H9 (cell line): ENCODE measurements at regions not wholly inside any gene's neighbourhood (a gene's known extent, or its start where the extent isn't known, plus 50 kb on each side); places are given as distances from the start of the nearest gene placed in this dataset.

Experiments used
- DNase-seq: peaks from one replicate; pipeline ENCODE4 v3.0.0-alpha.2; 2017
- H2AFZ ChIP-seq: one replicate; pipeline ENCODE4 v1.6.1; 2013; ENCODE audit warnings: mild to moderate bottlenecking, low read length, control low read depth, moderate library complexity
- H2AK5ac ChIP-seq: 2 replicates; pipeline ENCODE4 v1.6.1; 2013; ENCODE audit warnings: low read length, control low read depth, mixed read lengths; ENCODE audit not compliant: insufficient read length
- H2BK120ac ChIP-seq: one replicate; pipeline ENCODE4 v1.6.1; 2013; ENCODE audit warnings: low read depth, mild to moderate bottlenecking, low read length, control low read depth, inconsistent platforms; ENCODE audit not compliant: poor library complexity, severe bottlenecking
- H2BK12ac ChIP-seq: 2 replicates; pipeline ENCODE4 v1.6.1; 2013; ENCODE audit warnings: low read length, control low read depth, mixed read lengths, low read depth; ENCODE audit not compliant: insufficient read length
- H2BK15ac ChIP-seq: 2 replicates; pipeline ENCODE4 v1.6.1; 2013; ENCODE audit warnings: low read depth, low read length, control low read depth
- H2BK20ac ChIP-seq: one replicate; pipeline ENCODE4 v1.6.1; 2013; ENCODE audit warnings: low read depth, mild to moderate bottlenecking, low read length, control low read depth, inconsistent platforms; ENCODE audit not compliant: poor library complexity, severe bottlenecking
- H2BK5ac ChIP-seq: 2 replicates; pipeline ENCODE4 v1.6.1; 2013; ENCODE audit warnings: low read length, control low read depth, mixed read lengths; ENCODE audit not compliant: insufficient read length
- H3K14ac ChIP-seq: 2 replicates; pipeline ENCODE4 v1.6.1; 2013; ENCODE audit warnings: low read length, control low read depth; ENCODE audit not compliant: insufficient read depth
- H3K18ac ChIP-seq: 2 replicates; pipeline ENCODE4 v1.6.1; 2013; ENCODE audit warnings: low read depth, mild to moderate bottlenecking, mixed read lengths, low read length, control low read depth; ENCODE audit not compliant: insufficient read length
- H3K23ac ChIP-seq: 2 replicates; pipeline ENCODE4 v1.6.1; 2013; ENCODE audit warnings: low read length, control low read depth, mixed read lengths, low read depth; ENCODE audit not compliant: insufficient read length
- H3K23me2 ChIP-seq: 2 replicates; pipeline ENCODE4 v1.6.1; 2013; ENCODE audit warnings: low read depth, mild to moderate bottlenecking, mixed read lengths, low read length, control low read depth; ENCODE audit not compliant: insufficient read length, poor library complexity, severe bottlenecking
- H3K27ac ChIP-seq: 2 replicates; pipeline ENCODE4 v1.5.1; 2013; ENCODE audit warnings: low read length, control low read depth, mixed read lengths, low read depth; ENCODE audit not compliant: insufficient read length
- H3K27me3 ChIP-seq: 2 replicates; pipeline ENCODE4 v1.6.1; 2013; ENCODE audit warnings: low read length, control low read depth, inconsistent platforms; ENCODE audit not compliant: insufficient read depth
- H3K4ac ChIP-seq: 2 replicates; pipeline ENCODE4 v1.6.1; 2013; ENCODE audit warnings: low read depth, mild to moderate bottlenecking, control low read depth, inconsistent platforms, low read length, moderate library complexity
- H3K4me1 ChIP-seq: 2 replicates; pipeline ENCODE4 v1.6.1; 2013; ENCODE audit warnings: low read length, control low read depth, inconsistent platforms; ENCODE audit not compliant: insufficient read depth
- H3K4me2 ChIP-seq: 2 replicates; pipeline ENCODE4 v1.6.1; 2013; ENCODE audit warnings: low read length, control low read depth, mixed read lengths; ENCODE audit not compliant: insufficient read length, insufficient read depth
- H3K56ac ChIP-seq: 2 replicates; pipeline ENCODE4 v1.6.1; 2013; ENCODE audit warnings: low read depth, mild to moderate bottlenecking, mixed read lengths, low read length, control low read depth; ENCODE audit not compliant: insufficient read length
- H3K79me1 ChIP-seq: 2 replicates; pipeline ENCODE4 v1.6.1; 2013; ENCODE audit warnings: low read depth, mild to moderate bottlenecking, moderate library complexity, low read length, control low read depth, inconsistent platforms; ENCODE audit not compliant: insufficient read depth, poor library complexity, severe bottlenecking
- H3K79me2 ChIP-seq: 2 replicates; pipeline ENCODE4 v1.6.1; 2013; ENCODE audit warnings: low read length, control low read depth, inconsistent platforms; ENCODE audit not compliant: insufficient read depth
- H3K9ac ChIP-seq: 2 replicates; pipeline ENCODE4 v1.6.1; 2013; ENCODE audit warnings: low read length, control low read depth, mixed read lengths; ENCODE audit not compliant: insufficient read length; ENCODE audit errors: extremely low read depth
- H3K9me3 ChIP-seq: one replicate; pipeline ENCODE4 v1.6.1; 2013; ENCODE audit warnings: low read depth, low read length, inconsistent platforms; ENCODE audit not compliant: control insufficient read depth
- H3T11ph ChIP-seq: one replicate; pipeline ENCODE4 v1.6.1; 2013; ENCODE audit warnings: mild to moderate bottlenecking, low read length, control low read depth, inconsistent platforms
- H4K20me1 ChIP-seq: one replicate; pipeline ENCODE4 v1.6.1; 2013; ENCODE audit not compliant: control insufficient read depth, insufficient read length, insufficient read depth
- H4K5ac ChIP-seq: 2 replicates; pipeline ENCODE4 v1.6.1; 2013; ENCODE audit warnings: low read depth, mild to moderate bottlenecking, mixed read lengths, low read length, control low read depth; ENCODE audit not compliant: insufficient read length
- H4K8ac ChIP-seq: replicated peaks from 2 replicates; pipeline ENCODE4 v1.6.1; 2013; ENCODE audit warnings: low read length, control low read depth, mixed read lengths, low read depth; ENCODE audit not compliant: insufficient read length
- H4K91ac ChIP-seq: 2 replicates; pipeline ENCODE4 v1.6.1; 2013; ENCODE audit warnings: low read depth, mild to moderate bottlenecking, moderate library complexity, mixed read lengths, low read length, control low read depth; ENCODE audit not compliant: insufficient read length
- H3K27ac Mint-ChIP-seq, 3 experiments: 2 replicates in 2 of 3; 3 replicates in 1 of 3; pipeline ENCODE4 v1.8.0; 2020 to 2021; ENCODE audit warnings: mixed read lengths in 3 of 3, mild to moderate bottlenecking in 1 of 3, moderate library complexity in 1 of 3
- H3K27me3 Mint-ChIP-seq: 2 replicates; pipeline ENCODE4 v1.8.0; 2021; ENCODE audit warnings: low read depth, mild to moderate bottlenecking, moderate library complexity, mixed read lengths
- H3K36me3 Mint-ChIP-seq, 3 experiments: 2 replicates in 2 of 3; 3 replicates in 1 of 3; pipeline ENCODE4 v1.8.0; 2020 to 2021; ENCODE audit warnings: low read depth in 3 of 3, mixed read lengths in 3 of 3; ENCODE audit not compliant: insufficient read depth in 1 of 3
- H3K4me1 Mint-ChIP-seq, 2 experiments: 2 replicates each; pipeline ENCODE4 v1.8.0; 2020; ENCODE audit warnings: mixed read lengths in 2 of 2
- H3K4me3 Mint-ChIP-seq, 2 experiments: 2 replicates in 1 of 2; 3 replicates in 1 of 2; pipeline ENCODE4 v1.8.0; 2020 to 2021; ENCODE audit warnings: mild to moderate bottlenecking in 2 of 2, mixed read lengths in 2 of 2, moderate library complexity in 1 of 2
- H3K9me3 Mint-ChIP-seq, 2 experiments: 2 replicates in 1 of 2; 3 replicates in 1 of 2; pipeline ENCODE4 v1.8.0; 2020; ENCODE audit warnings: mild to moderate bottlenecking in 2 of 2, mixed read lengths in 2 of 2, moderate library complexity in 1 of 2
- WGBS: extraction: QIAGEN DNeasy Blood & Tissue Kit; methylation state at CpG from one replicate; pipeline ENCODE4 v1.1.7; 2013; ENCODE audit warnings: missing lambda C conversion rate, low lambda C conversion rate, mixed read lengths; ENCODE audit not compliant: insufficient read length; ENCODE audit errors: extremely low coverage; 5-methylcytosine and 5-hydroxymethylcytosine counted together
- TF ChIP-seq, protein P1 (sequence below): fragments of 200-600 bp; sonication (generic); conservative IDR thresholded peaks from 3 replicates; pipeline ENCODE4 v1.8.0; 2021; ENCODE audit warnings: antibody characterized with exemption, mild to moderate bottlenecking

- Mint-ChIP-seq H3K27ac (no peak overlapping the region), H3K4me3 (no peak overlapping the region)
- H3K23me2 ChIP-seq, result no peaks in the 10 kb centered on the region
Measured at GRCh38 chr4:26226629-26227376, 94.0 kb upstream of the RBPJ start.

More at GRCh38 chr4:26226629-26227376, 94.0 kb upstream of the RBPJ start:
- Histone ChIP-seq H3K9ac (no peak overlapping the region), H2BK15ac (no peak overlapping the region), H3K4me2 (no peak overlapping the region), H3K14ac (no peak overlapping the region), H4K20me1 (no peaks in the 10 kb centered on the region), H2AFZ (no peak overlapping the region), H2BK12ac (no peak overlapping the region), H2BK20ac (no peak overlapping the region), H3K9me3 (no peaks in the 10 kb centered on the region), H3K4ac (no peak overlapping the region), H2AK5ac (no peak overlapping the region), H3K18ac (no peak overlapping the region), H4K91ac (no peak overlapping the region), H2BK120ac (no peak overlapping the region), H3K79me2 (no peaks in the 10 kb centered on the region), H4K5ac (no peak overlapping the region), H3K4me1 (no peaks in the 10 kb centered on the region), H3T11ph (no peak overlapping the region), H3K56ac (no peak overlapping the region), H4K8ac (no peak overlapping the region), H3K23ac (no peak overlapping the region), H3K27ac (no peak overlapping the region), H3K79me1 (no peaks in the 10 kb centered on the region), H2BK5ac (no peak overlapping the region), H3K27me3 (no peaks in the 10 kb centered on the region)
- no peaks in the 10 kb centered on the region for H3K9me3 Mint-ChIP-seq
- no peak for DNase-seq
- TF ChIP-seq, protein P1, sequence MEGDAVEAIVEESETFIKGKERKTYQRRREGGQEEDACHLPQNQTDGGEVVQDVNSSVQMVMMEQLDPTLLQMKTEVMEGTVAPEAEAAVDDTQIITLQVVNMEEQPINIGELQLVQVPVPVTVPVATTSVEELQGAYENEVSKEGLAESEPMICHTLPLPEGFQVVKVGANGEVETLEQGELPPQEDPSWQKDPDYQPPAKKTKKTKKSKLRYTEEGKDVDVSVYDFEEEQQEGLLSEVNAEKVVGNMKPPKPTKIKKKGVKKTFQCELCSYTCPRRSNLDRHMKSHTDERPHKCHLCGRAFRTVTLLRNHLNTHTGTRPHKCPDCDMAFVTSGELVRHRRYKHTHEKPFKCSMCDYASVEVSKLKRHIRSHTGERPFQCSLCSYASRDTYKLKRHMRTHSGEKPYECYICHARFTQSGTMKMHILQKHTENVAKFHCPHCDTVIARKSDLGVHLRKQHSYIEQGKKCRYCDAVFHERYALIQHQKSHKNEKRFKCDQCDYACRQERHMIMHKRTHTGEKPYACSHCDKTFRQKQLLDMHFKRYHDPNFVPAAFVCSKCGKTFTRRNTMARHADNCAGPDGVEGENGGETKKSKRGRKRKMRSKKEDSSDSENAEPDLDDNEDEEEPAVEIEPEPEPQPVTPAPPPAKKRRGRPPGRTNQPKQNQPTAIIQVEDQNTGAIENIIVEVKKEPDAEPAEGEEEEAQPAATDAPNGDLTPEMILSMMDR, result no peak
- no peaks in the 10 kb centered on the region for H3K27me3 Mint-ChIP-seq
- WGBS, result no CpG with 5 or more reads among the region's 5 CpGs
- peaks cover 7 to 8% of the 10 kb centered on the region in 2 experiments; a peak in 2 of 4 replicates for H3K4me1 Mint-ChIP-seq
- no peaks in the 10 kb centered on the region for H3K36me3 Mint-ChIP-seq
